GM21529 (cell line): ENCODE measurements at regions not wholly inside any gene's neighbourhood (a gene's known extent, or its start where the extent isn't known, plus 50 kb on each side); places are given as distances from the start of the nearest gene placed in this dataset.
"Not testable (repeated sequence)": the region's sequence is repeated elsewhere in the genome, so short reads cannot be mapped to it uniquely, and the experiment has no call there.

Experiments used
- ATAC-seq: cut with Tn5 transposase; IDR thresholded peaks from one replicate; pipeline ENCODE4 v1.9.1; 2021; ENCODE audit not compliant: unreplicated experiment

DNA sequence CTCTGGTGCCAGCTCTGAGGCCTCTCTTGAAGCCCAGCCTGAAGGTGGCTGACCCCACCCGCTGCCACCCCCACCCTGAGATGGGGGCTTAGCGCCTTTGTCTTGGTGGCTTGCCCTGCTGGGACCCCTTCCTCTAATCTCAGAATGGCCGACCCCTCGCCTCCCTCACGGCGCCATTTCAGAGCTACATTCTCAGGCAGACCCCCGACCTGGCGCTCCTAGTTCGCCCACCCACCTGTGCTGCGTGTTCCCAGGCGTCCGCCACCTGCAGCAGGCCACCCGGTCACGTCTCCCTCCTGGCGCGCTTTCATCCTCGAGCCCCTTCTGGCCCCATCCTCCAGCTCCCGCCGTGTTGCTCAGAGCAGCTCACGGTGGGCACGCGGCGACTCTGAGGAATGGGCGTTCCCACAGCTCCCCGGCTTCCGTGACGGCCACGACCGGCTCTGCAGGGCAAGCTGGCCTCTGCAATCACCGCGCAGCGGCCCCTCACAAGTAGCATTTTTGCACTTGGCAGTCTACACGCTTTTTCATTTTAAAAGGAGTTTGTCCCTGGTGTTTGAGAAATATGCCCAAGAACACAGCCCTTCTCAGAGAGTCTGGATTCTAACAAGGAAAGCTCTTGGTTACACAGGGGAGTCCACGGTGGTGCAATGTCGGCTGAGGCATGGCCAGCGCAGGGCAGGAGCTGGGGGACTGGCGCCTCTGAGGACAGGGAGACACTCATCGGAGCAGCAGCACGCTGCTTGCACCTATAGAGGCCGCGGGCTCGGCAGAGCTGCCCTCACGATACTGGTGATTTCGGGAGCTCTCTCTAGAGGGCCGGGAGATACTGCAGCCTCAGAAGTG, 105.7 kb upstream of the C14orf180 start:
- ATAC-seq, result no peak

DNA sequence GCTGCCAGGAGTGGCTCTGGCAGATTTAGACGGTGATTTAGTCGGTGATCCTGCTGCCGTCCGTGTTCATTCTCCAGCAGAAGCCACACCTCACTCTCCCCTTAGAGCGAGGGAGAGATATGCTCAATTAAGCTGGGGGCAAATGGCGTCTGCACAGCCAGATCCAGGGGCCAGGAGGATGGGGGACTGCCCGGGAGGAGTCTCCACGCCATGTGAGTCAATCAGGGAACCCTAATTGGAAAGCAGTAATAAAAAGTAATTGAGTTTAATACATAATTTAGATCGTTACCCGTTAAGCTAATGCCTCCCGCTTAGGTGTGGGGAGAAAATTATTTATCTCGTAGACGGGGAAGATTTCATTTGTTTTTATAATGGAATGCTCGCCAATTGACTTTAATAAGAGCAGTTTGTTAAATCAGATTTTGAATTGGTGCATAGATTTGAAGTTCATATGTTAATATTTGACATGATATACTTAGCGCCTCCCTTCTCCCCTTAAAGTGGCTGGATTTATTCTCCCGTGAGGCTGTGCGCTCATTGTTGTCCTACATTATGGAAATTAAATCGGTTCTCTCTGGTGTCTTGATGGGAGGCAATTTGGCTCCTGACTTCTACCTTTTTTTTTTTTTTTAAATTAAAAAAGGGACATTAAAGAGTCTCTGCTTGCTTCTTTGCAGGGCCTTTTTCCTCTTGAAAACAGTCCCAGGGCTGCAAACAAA, 104.9 kb upstream of the C14orf180 start:
- no peak for ATAC-seq

DNA sequence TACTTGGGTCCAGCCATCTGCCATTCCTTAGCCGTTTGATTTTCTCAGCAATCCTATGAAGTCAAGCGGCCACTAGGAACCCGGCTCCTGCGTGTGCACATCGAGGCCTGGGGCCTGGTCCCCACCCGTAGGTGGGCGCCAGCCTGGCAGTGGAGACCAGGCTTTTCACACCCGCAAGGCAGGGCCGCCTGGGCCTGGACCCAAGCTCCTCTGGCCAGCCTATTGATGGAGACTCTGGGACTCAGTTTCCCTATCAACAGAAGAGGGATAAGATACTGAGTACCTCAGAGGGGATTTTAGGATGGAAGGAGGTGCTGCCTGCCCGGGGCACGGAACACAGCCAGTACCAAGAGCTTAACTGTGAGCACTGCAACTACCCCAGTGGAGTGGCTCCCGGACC, 104.3 kb upstream of the C14orf180 start:
- ATAC-seq, result no peak

DNA sequence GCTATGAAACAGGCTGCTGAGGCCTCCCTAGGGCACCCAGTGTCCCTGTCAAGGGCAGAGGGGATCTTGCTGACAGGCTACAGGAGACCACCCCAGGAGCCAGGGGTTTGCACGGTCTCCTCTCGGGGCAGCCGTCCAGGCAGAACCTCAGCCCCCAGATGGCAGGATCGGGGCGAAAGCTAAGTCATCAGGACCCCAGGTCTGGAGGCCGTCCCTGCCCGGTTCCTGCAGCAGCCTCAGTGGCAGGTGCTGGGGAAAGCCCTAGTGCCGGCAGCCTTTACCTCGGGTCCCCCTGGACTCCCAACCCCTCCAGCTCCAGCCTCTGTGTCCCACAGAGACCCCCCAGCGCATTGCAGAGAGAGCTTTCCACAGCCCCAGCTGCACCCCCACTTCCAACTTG, 103.8 kb upstream of the C14orf180 start:
- no peak for ATAC-seq

DNA sequence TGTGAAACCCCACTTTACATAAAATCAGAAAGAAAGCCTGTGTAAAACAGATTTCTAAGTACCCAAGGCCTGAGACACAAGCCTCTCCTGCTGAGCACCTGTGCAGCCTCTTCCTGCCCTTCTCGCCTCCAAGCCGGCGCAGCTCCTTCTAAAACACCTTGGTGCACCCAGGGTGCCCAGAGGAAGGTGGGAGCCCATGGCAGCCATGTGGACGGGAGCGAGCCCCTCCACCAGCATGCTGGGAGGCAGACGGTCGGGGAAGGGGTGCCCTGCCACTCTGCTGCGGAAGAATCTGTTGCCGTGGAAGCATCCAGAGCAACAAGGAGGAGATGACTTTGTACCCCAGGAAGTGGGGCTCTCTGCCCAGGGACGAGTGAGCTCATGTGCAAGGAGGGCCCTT, 103.1 kb upstream of the C14orf180 start:
- no peak for ATAC-seq

DNA sequence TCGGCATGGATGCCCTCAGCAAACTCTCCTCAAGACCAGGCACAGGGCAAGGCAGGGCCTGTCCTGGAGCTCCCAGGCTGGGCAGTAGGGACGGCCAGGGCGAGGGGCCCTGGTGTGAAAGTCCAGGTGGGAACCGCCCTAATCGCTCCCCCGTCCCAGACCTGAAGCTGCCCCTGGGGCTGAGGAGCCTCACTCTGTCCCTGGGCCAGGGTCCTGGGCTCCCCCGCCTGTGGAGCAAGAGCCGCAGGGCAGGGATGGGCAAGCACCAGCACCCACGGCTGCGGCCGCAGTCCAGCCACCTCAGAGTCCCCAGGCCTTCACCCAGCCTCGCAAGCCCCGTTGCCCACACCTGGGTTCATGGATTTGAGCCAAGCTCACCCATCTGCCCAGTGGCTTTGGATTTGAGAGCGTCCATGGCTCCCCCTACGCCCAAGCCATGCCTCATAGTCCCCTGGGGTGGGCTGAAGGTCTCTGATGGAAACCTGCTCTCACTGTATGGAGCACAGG, 102.4 kb upstream of the C14orf180 start:
- no peak for ATAC-seq

DNA sequence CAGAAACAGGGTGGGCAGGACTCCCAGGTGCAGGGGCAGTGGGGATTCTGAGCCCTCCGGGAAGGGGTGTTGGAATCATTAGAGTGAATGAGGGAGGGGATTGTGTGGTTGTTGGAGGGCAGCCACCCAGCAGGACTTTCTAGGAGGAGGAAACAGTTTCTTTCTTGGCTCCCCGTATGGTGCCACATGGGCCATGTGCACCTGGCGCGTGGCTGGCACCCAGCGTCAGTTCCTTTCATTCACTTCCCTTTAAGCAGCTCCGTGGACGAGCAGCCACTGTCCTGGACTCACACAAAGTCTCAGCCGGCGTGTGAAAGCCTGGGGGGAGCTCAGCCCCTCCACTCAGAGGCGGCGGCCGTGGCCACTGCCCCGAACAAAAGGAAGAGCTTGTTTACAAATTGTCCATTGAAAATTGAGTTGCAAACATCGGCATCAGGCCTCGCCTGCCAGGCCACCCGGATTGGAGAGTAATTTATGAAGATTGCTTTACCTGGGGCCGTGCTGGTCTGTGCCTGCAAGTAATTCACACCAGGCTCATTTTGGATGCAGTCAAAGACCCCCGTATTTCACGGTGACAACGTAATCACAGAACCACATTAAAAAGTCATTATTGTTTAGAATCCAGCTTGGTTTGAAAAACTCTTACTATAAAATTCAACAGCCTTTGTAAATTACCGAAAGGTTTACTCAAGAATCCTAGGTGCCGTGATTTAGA, 101.7 kb upstream of the C14orf180 start:
- no peak for ATAC-seq

DNA sequence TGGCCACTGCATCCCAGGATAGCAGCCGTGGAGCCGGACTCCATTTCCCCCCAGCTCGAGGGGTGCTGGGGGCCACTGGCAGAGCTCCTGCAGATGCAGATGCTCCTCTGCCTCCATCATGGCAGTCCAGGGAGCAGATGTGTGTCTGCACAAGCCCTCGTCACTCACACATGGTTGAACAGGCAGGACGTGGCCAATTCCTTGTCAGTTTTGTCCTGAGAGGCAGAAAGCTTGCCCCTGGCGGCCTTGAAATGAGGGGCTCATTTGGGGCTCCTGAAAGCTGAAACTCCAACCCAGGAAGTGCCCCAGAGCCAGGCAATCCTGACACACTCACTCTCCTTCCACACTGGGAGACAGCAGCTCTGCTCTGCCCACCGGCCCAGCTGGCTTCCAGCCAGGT, 100.9 kb upstream of the C14orf180 start:
- no peak for ATAC-seq

DNA sequence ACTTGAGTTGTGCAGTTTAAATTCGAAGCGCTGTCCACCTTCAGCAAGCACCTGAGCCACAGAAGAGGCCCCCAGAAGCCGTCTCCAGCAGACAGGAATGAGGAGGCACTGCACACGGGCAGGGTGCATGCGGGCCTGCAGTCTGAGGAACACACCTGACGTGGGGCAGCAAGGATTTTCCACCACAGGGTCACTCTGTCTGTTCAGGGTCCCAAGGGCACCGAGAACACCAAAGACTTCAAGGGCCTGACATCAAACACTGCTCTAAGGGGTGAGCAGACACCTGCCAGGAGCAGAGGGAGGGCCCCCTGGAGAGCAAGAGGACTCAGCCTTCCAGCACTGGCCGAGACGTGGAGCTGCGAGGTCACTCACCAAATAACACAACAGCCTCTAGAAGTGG, 99.7 kb upstream of the C14orf180 start:
- ATAC-seq, result no peak

DNA sequence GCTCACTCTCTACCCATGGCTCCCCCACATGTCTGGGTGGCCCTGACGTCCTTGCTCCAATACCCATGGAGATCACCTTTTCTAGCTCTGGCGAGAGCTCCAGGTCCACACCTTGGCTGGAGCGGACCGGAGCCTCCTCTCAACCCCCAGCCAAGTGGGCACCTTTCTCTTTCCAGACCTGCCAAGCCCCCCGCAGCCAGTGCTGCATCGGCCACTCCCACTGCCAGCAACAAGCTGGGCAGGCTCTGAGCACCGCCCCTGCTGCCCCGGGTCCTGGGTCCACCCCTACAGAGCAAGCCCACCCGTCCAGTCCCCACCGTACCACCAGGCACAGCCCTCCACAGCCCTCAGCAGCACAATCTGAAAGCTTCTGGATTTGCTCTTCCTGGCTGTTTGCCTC, 98.2 kb upstream of the C14orf180 start:
- ATAC-seq, result no peak

DNA sequence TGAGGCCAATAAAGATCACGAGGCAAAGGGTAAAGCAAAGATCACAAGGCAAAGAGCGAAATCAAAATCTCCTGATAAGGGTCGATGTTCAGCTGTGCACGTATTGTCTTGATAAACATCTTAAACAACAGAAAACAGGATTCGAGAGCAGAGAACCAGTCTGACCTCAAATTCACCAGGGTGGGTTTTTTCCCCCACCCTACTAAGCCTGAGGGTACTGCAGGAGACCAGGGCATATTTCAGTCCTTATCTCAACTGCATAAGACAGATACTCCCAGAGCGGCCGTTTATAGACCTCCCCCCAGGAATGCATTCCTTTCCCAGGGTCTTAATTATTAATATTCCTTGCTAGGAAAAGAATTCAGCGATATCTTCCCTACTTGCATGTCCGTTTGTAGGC, 97.5 kb upstream of the C14orf180 start:
- not testable (repeated sequence) for ATAC-seq

DNA sequence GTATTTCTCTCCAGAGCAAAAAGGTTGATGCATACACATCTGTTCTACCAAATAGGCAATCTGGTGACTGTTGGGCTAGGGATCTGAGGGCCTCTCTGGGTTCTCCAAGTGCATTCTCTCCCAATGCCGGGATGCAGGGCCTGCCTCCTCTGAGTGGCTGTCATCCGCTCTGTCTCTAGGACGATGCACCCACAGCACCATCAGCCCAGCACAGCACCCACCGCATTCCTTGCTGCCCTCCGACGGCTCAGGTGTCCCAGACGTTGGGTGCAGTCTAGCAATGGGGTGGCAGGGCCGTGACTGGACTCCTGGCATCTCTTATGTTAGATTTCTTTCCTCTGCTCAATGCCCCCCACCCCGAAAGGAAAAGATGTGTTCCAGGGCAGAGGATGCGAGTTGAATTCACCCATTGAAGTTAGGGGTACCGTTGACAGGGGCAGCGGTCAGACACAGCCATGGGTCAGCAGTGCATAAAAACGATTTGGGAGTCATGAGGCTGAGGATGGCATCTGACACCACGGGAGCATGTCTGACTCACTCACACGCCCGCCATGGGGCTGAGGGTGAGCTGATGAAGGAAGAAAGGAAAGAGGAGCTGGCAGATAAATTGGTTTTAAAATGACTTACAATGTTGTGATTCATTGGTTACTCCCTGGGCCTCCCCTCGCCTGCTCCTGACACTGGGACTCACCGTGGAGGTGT, 93.2 kb upstream of the C14orf180 start:
- no peak for ATAC-seq

DNA sequence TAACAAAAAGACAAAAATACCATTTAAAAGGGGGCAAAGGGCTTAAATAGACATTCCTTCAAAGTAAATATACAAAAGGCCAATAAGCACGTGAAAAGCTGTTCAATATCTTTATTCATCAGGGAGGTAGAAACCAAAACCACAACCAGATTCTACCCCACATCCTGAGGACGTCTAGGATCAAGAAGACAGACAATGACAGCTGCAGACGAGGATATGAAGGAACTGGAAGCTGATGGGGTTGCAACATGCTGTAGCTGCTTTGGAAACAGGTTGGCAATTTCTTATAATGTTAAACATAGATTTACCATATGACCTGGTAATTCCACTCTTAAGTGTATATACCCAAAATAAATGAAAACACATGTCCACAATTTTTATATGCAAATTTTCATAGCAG, 85.1 kb upstream of the C14orf180 start:
- no peak for ATAC-seq

DNA sequence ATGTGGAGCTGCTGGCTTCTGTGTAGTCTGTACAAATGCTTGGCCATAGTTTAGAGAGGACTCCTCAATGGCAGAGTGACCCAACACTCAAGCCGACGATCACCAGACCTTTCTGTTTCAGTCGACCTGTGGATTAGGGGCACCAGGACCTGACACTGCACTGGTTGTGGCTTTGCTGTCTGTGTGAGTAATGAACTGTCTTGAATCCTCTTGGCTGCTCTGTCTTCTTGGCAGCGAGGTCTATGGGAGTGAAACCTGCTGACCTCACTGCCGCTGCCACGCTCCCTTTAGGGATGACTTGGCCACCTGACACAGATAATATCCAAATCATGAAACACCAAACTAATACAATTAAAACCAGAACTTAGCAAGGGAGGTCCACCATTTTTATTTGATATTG, 83.5 kb upstream of the C14orf180 start:
- ATAC-seq, result no peak

DNA sequence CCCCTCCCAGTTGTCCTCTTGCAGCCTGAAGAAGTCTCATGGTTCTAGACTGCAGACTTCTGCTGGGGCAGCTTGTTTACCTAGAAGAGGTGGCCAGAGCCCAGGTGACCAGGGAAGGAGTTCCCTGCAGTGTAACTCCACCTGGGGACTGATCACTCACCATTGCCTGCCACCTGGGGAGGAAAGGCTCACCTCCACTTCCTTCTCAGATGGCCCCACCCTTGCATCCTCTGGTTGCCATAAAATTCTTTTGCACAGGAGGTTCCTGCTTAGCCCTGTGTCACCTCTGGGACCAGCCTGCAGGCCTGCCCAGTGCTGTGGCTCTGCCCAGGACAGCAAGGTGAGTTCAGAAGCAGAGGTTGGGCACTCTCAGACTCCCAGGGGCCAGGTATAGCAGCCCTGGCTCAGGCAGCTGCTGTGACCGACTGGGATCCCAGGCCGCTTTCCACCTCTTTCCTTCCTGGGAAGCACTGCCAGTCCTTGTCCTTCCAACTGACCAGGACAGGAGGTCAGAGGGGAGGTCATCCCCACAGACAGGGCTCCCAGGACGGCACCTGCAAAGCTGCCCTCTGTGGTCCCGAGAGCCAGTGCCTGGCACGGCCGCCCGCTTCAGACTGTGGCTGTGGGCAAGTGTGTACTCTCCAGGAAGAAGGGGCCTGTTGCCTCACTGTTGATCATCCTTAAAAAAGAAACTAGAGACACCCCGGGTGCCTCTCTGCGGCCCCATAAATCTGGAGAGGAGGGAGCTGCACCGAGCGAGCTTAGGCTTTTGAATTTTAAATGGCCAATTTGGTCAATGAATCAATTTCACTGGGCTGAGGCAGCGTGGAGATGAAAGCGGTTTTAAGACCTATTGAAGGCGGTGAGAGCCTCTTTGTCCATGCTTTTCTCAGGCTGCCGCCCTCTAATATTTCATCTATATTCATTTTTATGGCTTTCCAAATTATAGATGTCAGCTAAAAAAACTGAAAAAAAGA, 79.5 kb upstream of the C14orf180 start:
- ATAC-seq, result no peak

DNA sequence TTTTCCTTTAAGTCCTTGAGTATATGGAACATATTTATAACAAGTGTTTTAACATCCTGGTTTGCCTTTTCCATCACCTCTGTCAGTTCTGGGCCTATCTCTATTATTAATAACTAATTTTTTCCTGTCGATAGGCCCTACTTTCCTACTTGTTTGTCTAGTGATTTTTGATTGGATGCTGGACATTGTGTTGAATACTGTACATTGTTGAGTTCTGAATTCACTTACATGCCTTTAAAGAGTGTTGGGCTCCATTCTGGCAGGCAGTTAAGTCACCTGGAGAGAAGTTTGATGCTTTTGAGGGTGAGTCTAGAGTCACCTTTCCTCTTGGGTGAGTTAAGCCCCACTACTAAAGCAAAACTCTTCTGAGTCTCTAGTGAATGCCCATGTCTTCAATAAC, 77.5 kb upstream of the C14orf180 start:
- no peak for ATAC-seq

DNA sequence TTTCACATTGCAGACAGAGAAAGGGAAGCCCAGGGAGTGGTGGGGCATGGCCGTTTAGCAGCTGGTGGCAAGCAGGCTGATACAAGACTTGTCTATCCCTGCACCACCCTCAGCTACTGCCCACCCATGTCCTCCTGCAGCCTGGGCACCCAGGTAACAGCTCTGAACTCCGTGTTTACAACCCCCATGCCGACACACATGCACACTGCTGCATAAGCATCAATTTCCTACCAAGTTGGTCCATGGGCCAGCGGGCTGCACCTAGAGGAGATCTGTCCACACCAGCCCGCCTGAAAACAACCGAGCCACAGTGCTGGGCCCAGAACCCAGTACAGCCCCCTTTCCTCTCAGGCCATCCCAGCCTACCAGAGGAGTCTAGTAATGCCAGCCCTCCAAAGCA, 75.9 kb upstream of the C14orf180 start:
- ATAC-seq, result no peak

DNA sequence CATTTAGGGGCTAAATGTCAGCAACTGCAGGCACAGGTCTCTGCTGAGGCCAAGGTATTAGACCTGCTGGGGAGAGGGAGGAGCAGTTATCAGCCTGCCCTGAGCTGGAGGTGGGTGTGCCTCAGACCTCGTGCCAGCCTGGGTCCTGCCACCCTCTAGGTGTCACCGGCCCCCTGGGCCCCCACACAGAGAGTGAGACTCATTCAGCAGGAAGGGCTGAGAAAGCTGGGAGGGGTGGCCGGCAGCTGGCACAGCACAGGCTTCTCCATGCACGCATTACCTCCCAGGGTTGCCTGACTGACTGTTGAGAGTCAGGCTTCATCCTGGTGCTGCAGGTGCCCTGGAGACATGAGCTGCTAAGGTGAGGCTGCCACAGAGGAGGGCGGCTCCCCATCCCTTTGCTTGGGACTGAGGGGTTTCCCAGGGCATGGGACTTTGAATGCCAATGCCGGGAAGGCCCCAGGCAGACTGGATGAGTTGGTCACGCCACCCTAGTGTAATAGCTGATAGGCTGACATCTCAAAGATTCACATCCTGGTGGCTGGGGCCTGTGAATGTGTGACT, 75.3 kb upstream of the C14orf180 start:
- no peak for ATAC-seq
